ENCODE measurements at regions not wholly inside any gene's neighbourhood (a gene's known extent, or its start where the extent isn't known, plus 50 kb on each side); places are given as distances from the start of the nearest gene placed in this dataset.

DNA sequence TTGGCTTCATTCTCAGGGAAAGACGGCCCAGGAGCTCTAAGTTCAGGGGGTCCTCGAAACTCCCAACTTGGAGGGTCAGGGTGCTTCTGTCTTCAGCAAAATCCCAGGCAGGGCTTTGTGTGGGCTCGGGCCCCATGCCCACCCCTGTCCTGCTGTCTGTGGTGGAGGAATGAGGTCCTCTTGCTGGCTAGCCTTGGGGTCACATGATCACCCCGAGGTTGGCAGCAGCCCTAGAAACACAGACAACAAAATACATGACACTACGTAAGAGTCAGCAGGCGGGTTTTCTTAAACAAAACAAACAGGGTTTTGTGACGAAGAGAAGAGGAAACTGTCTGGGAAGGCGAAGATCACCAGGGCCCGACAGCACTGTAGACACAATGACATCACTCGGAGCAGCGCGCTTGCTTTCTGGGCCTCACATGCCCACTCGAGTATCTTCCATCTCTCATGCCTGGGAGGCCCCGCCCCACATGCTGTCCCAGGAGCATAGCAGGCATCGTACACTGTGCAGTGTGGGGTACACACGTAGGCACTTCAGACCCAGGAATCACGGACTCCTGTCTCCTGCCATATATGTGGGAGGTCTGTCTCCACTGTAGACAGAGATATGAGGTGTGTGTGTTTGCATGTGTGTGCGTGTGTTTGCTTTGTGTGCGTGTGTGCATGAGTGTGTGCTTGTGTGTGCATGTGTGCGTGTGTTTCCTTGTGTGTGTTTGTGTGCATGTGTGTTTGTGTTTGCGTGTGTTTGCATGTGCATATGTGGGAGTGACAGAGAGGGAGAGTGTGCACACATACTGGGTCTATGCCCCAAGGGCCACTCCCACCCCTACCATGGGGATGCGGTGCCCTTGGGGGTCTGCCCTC, 94.7 kb downstream of the SIK1 start:
- FAIRE-seq (no peak), DNase-seq (ENCODE audit: insufficient read length, low spot score) (no peak)
- TF ChIP-seq, protein P1, sequence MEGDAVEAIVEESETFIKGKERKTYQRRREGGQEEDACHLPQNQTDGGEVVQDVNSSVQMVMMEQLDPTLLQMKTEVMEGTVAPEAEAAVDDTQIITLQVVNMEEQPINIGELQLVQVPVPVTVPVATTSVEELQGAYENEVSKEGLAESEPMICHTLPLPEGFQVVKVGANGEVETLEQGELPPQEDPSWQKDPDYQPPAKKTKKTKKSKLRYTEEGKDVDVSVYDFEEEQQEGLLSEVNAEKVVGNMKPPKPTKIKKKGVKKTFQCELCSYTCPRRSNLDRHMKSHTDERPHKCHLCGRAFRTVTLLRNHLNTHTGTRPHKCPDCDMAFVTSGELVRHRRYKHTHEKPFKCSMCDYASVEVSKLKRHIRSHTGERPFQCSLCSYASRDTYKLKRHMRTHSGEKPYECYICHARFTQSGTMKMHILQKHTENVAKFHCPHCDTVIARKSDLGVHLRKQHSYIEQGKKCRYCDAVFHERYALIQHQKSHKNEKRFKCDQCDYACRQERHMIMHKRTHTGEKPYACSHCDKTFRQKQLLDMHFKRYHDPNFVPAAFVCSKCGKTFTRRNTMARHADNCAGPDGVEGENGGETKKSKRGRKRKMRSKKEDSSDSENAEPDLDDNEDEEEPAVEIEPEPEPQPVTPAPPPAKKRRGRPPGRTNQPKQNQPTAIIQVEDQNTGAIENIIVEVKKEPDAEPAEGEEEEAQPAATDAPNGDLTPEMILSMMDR (IDR thresholded peaks at IDR 0.05; ENCODE audit: insufficient read depth, missing control alignments): no peak

DNA sequence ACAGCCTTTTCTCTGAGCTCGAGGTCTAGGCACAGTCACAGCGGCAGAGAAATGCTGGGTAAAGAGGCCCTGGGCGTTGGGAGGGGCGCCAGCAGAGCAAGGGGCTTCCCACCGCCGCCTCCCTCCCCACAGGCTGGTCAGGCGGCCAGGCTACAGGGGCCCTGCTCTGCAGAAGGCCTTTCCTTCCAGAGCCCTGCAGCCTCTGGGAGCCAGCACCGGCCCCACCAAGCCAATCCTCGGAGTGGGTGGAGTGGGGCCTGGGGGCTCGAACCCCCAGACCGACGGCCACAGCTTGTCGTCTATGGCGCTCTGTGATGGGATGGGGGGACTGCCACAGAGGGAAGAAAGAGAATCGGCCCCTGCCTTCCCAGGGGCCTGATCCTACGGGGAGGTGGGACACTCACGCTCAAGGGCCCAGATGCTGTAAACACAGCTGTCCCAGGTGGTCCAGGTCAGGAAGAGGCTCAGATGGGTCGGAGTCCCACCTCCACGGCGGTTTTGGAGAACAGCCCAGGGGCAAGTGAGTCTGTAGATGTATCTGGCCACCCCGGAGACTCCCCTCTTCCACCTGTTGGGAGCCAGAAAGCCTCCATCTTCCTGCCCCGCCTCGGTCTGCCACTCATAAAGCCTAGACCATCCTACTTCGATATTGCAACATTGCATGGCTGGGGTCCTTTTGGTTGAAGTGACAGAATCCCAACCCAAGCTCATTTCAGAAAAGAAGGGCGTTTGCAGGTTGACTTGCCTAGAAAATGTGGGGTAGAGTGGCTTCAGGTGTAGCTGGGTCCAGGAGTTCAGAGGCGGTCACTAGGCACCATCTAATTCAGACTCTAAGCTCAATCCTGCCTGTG, 95.6 kb downstream of the SIK1 start:
- TF ChIP-seq, protein P1 (IDR thresholded peaks at IDR 0.05; ENCODE audit: insufficient read depth, missing control alignments): no peak
- FAIRE-seq: no peak
- DNase-seq (ENCODE audit: insufficient read length, low spot score): no peak

DNA sequence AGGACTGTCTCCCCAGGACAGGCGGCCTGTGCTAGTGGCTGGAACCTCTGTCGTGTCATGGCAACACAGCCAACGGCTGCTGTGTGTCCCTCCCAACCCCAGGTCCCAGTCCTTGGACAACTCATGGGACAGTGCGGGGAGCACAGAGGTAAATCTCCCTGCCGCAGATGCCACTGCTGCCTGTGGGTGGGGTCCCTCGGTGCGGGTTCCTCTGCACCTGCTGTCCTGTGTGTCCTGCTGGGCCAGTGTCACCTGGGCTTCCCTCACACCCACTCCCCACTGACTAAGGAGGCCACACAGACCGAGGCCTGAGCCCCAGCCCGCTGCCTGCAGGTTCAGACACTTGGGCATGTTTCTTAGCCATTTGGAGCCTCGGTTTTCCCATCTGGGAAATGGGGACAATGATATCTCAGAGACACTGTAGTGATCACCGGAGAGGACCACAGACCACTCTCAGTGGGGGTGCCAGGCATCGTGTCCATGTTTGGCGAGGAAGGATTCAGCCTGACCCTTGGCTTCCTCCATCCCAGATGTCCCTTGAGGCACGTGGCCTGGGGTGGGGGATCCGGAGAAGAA, 96.5 kb downstream of the SIK1 start:
- TF ChIP-seq, protein P1 (IDR thresholded peaks at IDR 0.05; ENCODE audit: insufficient read depth, missing control alignments): no peak

DNA sequence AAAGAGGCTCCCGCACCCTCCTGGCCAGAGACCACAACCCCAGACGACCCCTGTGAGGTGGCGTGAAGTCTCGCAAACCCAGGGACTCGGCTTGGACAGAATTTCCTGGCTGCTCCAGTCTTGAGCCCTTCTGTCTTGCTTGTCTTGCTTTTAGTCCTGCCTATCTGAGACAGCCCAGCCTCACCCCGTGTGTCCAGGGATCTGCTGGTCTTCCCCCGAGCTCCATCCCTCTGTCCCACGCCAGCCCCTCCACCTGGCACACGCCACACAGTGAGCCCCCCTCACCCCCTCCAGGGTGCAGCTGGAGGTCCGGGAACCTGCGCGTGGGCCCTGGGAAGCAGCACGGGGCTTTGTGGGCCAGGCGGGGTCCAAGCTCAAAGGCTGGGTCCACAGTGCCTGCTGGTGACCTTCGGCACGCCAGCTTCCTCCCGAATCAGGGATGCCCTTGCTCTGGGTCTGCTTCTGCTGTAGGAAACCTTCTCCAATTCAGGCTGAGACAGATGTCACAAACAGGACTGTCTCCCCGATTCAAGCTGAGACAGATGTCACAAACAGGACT, 97.1 kb downstream of the SIK1 start:
- TF ChIP-seq, protein P1 (IDR thresholded peaks at IDR 0.05; ENCODE audit: insufficient read depth, missing control alignments): no peak
- no peak for DNase-seq (ENCODE audit: insufficient read length, low spot score)
- FAIRE-seq: no peak

More for the DNA sequence above, 96.5 kb downstream of the SIK1 start:
- no peak for DNase-seq (ENCODE audit: insufficient read length, low spot score)
- no peak for FAIRE-seq

DNA sequence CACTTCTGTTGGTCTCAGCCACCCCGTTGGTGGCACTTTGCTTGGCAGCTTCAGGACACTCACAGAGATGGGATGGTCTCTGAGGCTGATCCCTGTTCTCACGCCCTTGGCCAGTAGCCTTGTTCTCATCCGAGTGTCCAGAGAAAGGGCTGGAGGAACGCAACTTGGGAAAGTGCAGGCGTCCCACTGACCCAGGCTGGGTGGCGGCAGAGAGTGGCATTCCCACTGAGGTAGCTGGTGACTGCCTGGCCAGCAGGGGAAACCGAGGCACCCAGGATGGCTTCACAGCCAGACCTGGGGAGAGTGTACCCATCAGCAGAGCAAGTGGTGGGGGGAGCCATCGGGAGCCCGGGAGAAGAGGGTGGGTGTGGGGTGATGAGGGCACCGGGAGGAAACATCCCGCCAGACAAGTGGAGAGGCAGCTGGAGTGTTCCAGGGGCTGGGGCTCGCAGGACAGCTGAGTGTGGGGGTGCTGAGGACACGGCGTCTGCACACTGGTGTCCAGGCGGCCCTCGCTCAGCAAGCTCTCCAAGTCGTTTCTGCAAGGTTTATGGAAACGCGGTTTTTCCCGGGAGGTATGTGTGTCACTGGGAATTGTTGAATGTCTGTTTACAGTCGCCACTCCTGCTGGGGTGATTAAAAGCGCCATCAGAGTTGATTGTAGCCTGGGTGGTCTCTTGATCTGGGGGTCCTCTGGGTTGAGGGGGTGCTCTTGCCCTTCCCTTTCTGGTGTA, 97.8 kb downstream of the SIK1 start:
- FAIRE-seq: no peak
- DNase-seq (ENCODE audit: insufficient read length, low spot score): no peak
- TF ChIP-seq, protein P1 (IDR thresholded peaks at IDR 0.05; ENCODE audit: insufficient read depth, missing control alignments): no peak

DNA sequence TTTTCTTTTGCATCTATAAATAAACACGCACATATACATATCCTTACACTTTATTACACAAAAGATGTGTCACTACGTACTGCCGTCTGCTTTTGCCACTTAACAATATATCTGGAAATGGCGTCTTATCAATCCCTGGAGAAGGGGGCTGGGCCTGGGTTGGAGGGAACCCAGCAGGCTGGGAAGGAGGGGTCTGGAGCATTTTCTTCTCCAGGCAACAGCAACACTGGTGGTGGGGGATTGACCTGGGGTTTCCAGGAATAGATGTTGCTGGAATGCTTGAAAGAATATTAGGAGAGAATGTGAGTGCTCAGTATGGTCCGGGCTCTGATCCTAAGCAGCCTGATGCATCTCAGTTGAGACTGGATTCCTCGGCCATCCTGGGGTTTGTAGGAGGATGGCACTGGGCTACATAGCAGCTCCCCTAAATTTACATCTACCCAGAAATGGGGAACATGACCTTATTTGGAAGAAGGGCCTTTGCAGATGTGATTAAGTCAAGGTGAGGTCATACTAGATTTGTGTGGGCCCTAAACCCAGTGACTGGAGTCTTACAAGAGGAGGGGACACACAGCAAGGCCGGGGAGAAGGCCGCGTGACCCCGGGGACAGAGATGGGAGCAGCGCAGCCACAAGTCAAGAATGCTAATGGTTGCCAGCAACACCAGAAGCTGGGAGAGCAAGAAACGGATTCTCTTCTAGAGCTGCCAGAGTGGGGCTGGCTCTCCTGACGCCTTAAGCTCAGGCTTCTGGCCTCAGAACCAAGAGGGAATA, 98.6 kb downstream of the SIK1 start:
- FAIRE-seq (no peak), DNase-seq (ENCODE audit: insufficient read length, low spot score) (no peak)
- TF ChIP-seq, protein P1 (IDR thresholded peaks at IDR 0.05; ENCODE audit: insufficient read depth, missing control alignments): no peak

Data from D721Med (cell line).